ENCODE measurements at regions not wholly inside any gene's neighbourhood (a gene's known extent, or its start where the extent isn't known, plus 50 kb on each side); places are given as distances from the start of the nearest gene placed in this dataset.

DNA sequence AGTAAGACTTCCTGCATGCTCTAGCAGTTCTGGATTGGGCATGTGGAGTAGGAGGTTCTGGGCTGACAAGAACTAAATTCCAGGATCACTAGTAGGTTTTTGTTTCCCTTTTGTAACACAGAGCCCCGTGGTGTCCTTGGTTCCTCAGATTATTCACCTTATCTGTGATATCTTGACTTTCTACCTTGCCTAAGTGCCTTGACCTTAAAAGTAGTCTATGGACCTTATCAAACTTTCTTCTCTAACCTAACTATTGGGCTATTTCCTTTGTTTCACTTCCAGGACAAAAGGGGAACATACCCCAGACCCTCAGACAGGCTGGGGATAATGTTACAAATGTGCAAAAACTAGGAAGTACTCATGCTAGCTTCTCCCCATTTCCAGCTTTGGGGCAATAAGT is 595.3 kb downstream of the PSAT1 start:
- Histone ChIP-seq H3K36me3 (no peaks in the 10 kb centered on the region), H3K27me3 (no peaks in the 10 kb centered on the region), H3K4me1 (no peaks in the 10 kb centered on the region), H3K4me3 (no peak overlapping the region), H3K9me3 (no peaks in the 10 kb centered on the region), H3K27ac (no peak overlapping the region)
- DNase-seq = no peak
- no peak for TF ChIP-seq CTCF (IDR thresholded peaks at IDR 0.05)
- intact Hi-C loops (cut with DNase I) = no loop called here
- ATAC-seq = no peak

DNA sequence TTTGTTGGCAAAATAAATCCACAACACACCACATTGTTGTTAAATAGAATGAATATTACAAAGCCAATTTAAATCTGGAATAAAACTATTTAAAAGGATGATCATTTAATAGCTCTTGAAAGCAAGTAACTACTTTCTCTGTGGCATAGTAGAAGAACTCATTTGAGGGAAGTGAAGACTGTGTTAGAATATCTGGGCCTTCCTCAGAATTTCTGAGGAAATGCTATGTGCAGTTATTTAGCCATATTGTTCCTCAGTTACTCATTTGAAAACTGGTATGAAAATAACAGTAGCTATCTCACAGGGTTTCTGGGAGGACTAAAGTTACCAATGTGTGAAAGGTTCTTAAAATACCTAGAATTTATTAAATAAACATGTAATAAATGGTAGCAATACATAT is 595.8 kb downstream of the PSAT1 start:
- H3K27me3 ChIP-seq = no peaks in the 10 kb centered on the region
- no peak overlapping the region for H3K27ac ChIP-seq
- TF ChIP-seq CTCF (IDR thresholded peaks at IDR 0.05) = no peak
- DNase-seq (no peak), ATAC-seq (no peak)
- no peaks in the 10 kb centered on the region for H3K36me3 ChIP-seq
- intact Hi-C loops (cut with DNase I) = no loop called here
- no peaks in the 10 kb centered on the region for H3K4me1 ChIP-seq
- no peak overlapping the region for H3K4me3 ChIP-seq
- no peaks in the 10 kb centered on the region for H3K9me3 ChIP-seq

DNA sequence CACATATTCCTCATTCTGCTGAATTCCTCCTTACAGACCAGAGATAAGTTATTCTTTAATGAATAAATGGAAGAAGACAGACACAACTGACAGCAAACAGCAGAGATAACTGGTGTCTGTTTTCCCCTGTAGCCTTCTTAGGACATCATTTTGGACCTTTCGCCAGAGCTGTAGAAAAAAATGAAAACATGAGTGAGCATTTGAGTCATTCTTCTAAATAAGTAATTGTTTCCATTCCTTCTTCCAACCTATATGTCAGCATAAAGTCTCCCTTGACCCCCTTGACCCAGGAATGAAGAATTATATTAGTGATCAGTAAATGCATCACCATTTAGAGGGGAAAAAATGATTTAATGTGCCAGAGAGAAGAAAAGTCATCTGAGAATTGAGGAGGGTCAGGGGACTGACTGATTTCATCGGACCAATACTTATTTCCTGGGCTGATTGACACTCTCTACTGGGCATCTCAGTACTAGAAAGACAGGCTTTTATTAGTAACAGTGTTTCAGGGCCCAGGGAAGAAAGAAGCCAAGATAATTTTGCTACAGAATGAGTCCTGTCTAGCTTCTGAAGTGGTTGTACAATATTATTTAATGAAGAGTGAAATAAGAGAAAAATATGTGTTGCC is 597.0 kb downstream of the PSAT1 start:
- H3K27ac ChIP-seq = no peak overlapping the region
- no peaks in the 10 kb centered on the region for H3K27me3 ChIP-seq
- H3K4me1 ChIP-seq = no peaks in the 10 kb centered on the region
- no peaks in the 10 kb centered on the region for H3K9me3 ChIP-seq
- DNase-seq (no peak), ATAC-seq (no peak)
- no peak for TF ChIP-seq CTCF (IDR thresholded peaks at IDR 0.05)
- no peak overlapping the region for H3K4me3 ChIP-seq
- intact Hi-C loops (cut with DNase I) = no loop called here
- no peaks in the 10 kb centered on the region for H3K36me3 ChIP-seq

DNA sequence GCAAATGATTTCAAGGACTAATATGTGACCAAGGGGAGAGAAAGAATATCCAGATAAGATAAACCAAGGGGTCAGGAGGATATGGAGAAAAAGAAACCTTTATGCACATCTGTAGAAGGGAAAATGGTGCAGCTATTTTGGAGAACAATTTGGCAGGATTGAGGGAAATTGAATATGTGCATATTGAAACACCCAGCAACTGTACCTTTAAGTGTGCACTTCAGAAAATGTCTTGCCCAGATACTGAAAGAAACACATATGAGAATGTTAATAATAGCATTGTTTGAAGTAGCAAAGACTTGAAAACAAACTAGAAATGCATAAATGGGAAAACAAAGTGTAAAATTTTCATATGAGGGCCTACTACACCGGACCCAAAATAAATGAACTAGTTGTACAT is 599.6 kb downstream of the PSAT1 start:
- no peak overlapping the region for H3K4me3 ChIP-seq
- intact Hi-C loops (cut with DNase I) = no loop called here
- TF ChIP-seq CTCF (IDR thresholded peaks at IDR 0.05) = no peak
- DNase-seq (no peak), ATAC-seq (no peak)
- no peaks in the 10 kb centered on the region for H3K27me3 ChIP-seq
- no peaks in the 10 kb centered on the region for H3K9me3 ChIP-seq
- no peak overlapping the region for H3K27ac ChIP-seq
- H3K4me1 ChIP-seq = no peaks in the 10 kb centered on the region
- H3K36me3 ChIP-seq = no peaks in the 10 kb centered on the region

GRCh38 chr9:78898234-78898633 is 601.3 kb downstream of the PSAT1 start:
- no peaks in the 10 kb centered on the region for H3K36me3 ChIP-seq
- no peaks in the 10 kb centered on the region for H3K4me1 ChIP-seq
- no peak overlapping the region for H3K27ac ChIP-seq
- ATAC-seq = no peak
- no peak for DNase-seq
- intact Hi-C loops (cut with DNase I) = no loop called here
- no peak overlapping the region for H3K4me3 ChIP-seq
- TF ChIP-seq CTCF (IDR thresholded peaks at IDR 0.05) = no peak
- no peaks in the 10 kb centered on the region for H3K27me3 ChIP-seq
- no peaks in the 10 kb centered on the region for H3K9me3 ChIP-seq

- Histone ChIP-seq H3K27me3 (no peaks in the 10 kb centered on the region), H3K9me3 (no peaks in the 10 kb centered on the region), H3K36me3 (no peaks in the 10 kb centered on the region), H3K4me3 (no peak overlapping the region), H3K4me1 (no peaks in the 10 kb centered on the region), H3K27ac (no peak overlapping the region)
- ATAC-seq (no peak), DNase-seq (no peak)
- intact Hi-C loops (cut with DNase I) = no loop called here
- TF ChIP-seq CTCF (IDR thresholded peaks at IDR 0.05) = no peak
Measured at GRCh38 chr9:78899006-78899405, 602.1 kb downstream of the PSAT1 start.

Measured in upper lobe of right lung (tissue), 1 donor.